ENCODE measurements at regions not wholly inside any gene's neighbourhood (a gene's known extent, or its start where the extent isn't known, plus 50 kb on each side); places are given as distances from the start of the nearest gene placed in this dataset.

DNA sequence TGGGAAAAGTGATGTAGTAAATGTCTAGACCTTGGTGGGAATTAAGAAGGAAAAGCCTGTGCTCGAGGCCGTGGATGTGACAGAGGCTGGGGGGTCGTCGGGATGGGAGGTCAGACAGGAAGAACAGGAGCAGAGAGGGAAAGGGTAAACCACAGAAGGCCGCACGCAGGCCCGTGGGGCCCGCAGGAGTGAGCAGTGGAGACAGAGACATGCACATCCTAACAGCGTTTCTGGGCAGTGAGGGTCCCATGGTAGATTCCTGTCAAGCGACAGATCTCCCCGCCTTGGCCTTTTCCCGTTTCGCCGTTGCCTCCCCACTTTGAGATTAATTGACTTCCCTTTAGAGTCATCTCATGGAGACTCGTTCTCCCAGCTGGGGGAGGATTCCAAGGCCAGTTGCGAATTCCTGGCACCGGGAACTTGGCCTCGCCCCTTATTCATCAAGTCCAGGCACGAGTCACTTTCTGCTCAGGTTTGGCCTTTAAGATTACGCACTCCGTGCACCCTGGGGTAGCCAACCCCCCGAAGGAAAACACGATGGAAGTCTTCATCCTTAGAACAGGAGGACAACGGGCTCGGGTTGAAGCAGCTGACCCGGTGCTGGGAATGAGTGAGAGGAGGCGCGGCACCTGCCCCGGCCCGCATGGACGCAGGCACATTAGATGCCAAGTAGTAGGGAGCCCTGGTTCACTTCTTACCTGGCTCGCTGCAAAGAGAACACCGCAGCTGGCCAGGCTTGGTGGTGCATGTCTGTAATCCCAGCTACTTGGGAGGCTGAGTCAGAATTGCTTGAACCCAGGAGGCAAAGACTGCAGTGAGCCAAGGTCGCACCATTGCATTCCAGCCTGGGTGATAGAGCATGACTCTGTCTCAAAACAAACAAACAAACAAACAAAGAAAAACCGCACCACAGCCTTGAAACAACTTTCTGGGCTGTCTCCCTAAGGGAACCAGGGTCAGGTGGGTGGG lies 315.2 kb upstream of the SHH start:
- TF ChIP-seq, protein P1, sequence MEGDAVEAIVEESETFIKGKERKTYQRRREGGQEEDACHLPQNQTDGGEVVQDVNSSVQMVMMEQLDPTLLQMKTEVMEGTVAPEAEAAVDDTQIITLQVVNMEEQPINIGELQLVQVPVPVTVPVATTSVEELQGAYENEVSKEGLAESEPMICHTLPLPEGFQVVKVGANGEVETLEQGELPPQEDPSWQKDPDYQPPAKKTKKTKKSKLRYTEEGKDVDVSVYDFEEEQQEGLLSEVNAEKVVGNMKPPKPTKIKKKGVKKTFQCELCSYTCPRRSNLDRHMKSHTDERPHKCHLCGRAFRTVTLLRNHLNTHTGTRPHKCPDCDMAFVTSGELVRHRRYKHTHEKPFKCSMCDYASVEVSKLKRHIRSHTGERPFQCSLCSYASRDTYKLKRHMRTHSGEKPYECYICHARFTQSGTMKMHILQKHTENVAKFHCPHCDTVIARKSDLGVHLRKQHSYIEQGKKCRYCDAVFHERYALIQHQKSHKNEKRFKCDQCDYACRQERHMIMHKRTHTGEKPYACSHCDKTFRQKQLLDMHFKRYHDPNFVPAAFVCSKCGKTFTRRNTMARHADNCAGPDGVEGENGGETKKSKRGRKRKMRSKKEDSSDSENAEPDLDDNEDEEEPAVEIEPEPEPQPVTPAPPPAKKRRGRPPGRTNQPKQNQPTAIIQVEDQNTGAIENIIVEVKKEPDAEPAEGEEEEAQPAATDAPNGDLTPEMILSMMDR (IDR thresholded peaks at IDR 0.05) = no peak
- no peak for TF ChIP-seq POLR2A (IDR thresholded peaks at IDR 0.05)
- TF ChIP-seq EP300 (IDR thresholded peaks at IDR 0.05) = no peak

All from ovary (tissue), 3 donors.